ENCODE measurements at regions not wholly inside any gene's neighbourhood (a gene's known extent, or its start where the extent isn't known, plus 50 kb on each side); places are given as distances from the start of the nearest gene placed in this dataset.

DNA sequence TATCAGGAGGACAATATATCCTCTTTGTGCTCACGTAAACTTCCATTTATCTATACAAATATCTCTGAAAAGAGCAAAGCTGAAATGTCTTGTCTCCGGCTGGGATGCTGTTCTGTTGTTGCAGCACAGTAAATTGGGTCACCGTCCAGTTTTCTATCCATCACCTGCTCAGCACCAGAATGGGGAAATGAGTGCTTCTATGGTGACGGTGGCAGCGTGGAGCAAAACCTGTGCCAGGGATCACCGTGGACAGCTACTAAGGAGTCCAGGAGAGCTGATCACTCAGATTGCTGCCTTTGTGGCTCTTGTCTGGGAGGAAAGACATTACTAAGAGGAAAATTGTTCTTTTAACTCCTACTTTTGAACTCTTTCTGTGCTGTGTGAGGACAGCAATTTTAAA, 531.6 kb downstream of the PSAT1 start:
- peaks cover 0 to 1% (median 0%) of the 10 kb centered on the region in 3 donors for H3K27me3 Mint-ChIP-seq (ENCODE audit: low read depth in 3 of 3)
- Histone ChIP-seq H3K9me3 (replicated peaks in 1 of 2; ENCODE audit: control insufficient read depth in 1 of 2, insufficient read depth in 1 of 2, low read length in 2 of 2) (no peaks in the 10 kb centered on the region), H4K20me1 (ENCODE audit: insufficient read depth, low read length) (no peaks in the 10 kb centered on the region), H3K27ac (ENCODE audit: low read depth in 1 of 2, low read length in 2 of 2) (no peak overlapping the region), H3K79me2 (ENCODE audit: insufficient read depth, low read length) (no peaks in the 10 kb centered on the region), H3K9ac (ENCODE audit: insufficient read depth, low read length, poor library complexity, severe bottlenecking) (no peak overlapping the region), H3K4me1 (ENCODE audit: control insufficient read depth in 1 of 2, insufficient read depth in 2 of 2, low read length in 2 of 2) (no peaks in the 10 kb centered on the region), H3K27me3 (ENCODE audit: control insufficient read depth in 2 of 2, insufficient read depth in 2 of 2, low read length in 2 of 2) (no peaks in the 10 kb centered on the region), H2AFZ (ENCODE audit: insufficient read depth, low read depth, low read length, poor library complexity, severe bottlenecking) (no peak overlapping the region), H3K36me3 (replicated peaks in 1 of 2; ENCODE audit: control insufficient read depth in 1 of 2, insufficient read depth in 2 of 2, low read length in 2 of 2) (no peaks in the 10 kb centered on the region), H3K4me3 (replicated peaks in 1 of 3; ENCODE audit: low read depth in 2 of 3, low read length in 3 of 3) (no peak overlapping the region), H3K4me2 (replicated peaks; ENCODE audit: extremely low read depth, low read length, poor library complexity, severe bottlenecking) (no peak overlapping the region)
- no peak overlapping the region for H3K4me3 Mint-ChIP-seq
- H3K4me1 Mint-ChIP-seq, result no peaks in the 10 kb centered on the region
- intact Hi-C loops (cut with micrococcal nuclease), result no loop called here
- WGBS (ENCODE audit: insufficient coverage), result no CpG with 5 or more reads among the region's 6 CpGs
- TF ChIP-seq, protein P1, sequence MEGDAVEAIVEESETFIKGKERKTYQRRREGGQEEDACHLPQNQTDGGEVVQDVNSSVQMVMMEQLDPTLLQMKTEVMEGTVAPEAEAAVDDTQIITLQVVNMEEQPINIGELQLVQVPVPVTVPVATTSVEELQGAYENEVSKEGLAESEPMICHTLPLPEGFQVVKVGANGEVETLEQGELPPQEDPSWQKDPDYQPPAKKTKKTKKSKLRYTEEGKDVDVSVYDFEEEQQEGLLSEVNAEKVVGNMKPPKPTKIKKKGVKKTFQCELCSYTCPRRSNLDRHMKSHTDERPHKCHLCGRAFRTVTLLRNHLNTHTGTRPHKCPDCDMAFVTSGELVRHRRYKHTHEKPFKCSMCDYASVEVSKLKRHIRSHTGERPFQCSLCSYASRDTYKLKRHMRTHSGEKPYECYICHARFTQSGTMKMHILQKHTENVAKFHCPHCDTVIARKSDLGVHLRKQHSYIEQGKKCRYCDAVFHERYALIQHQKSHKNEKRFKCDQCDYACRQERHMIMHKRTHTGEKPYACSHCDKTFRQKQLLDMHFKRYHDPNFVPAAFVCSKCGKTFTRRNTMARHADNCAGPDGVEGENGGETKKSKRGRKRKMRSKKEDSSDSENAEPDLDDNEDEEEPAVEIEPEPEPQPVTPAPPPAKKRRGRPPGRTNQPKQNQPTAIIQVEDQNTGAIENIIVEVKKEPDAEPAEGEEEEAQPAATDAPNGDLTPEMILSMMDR (IDR thresholded peaks at IDR 0.05), result no peak
- H3K9me3 Mint-ChIP-seq, result peaks cover 0 to 2% (median 0%) of the 10 kb centered on the region in 7 donors
- no peaks in the 10 kb centered on the region for H3K36me3 Mint-ChIP-seq
- DNase-seq, result no peak
- no peak overlapping the region for H3K27ac Mint-ChIP-seq

DNA sequence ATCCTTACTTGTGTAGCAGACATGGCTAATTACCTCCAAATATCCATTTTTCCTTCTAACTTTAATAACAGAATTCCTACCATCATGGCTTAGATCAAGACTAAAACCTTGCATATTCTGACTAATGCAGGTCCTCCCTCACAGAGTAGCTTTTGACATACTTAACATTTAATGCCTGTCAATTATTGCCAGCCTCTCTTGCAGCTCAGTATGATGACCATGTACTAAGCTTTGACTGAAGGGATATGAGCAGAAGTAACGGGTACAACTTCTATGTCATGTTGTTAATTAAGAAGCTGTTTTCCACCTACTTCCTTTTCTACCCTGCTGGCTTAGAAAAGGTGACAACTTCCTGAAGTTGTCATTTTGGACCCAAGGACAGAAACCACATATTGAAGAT, 533.4 kb downstream of the PSAT1 start:
- Histone ChIP-seq H3K9ac (ENCODE audit: insufficient read depth, low read length, poor library complexity, severe bottlenecking) (no peak overlapping the region), H3K4me3 (replicated peaks in 1 of 3; ENCODE audit: low read depth in 2 of 3, low read length in 3 of 3) (no peak overlapping the region), H3K36me3 (replicated peaks in 1 of 2; ENCODE audit: control insufficient read depth in 1 of 2, insufficient read depth in 2 of 2, low read length in 2 of 2) (no peaks in the 10 kb centered on the region), H3K9me3 (replicated peaks in 1 of 2; ENCODE audit: control insufficient read depth in 1 of 2, insufficient read depth in 1 of 2, low read length in 2 of 2) (no peaks in the 10 kb centered on the region), H3K27ac (ENCODE audit: low read depth in 1 of 2, low read length in 2 of 2) (no peak overlapping the region), H2AFZ (ENCODE audit: insufficient read depth, low read depth, low read length, poor library complexity, severe bottlenecking) (no peak overlapping the region), H4K20me1 (ENCODE audit: insufficient read depth, low read length) (no peaks in the 10 kb centered on the region), H3K4me1 (ENCODE audit: control insufficient read depth in 1 of 2, insufficient read depth in 2 of 2, low read length in 2 of 2) (no peaks in the 10 kb centered on the region), H3K27me3 (ENCODE audit: control insufficient read depth in 2 of 2, insufficient read depth in 2 of 2, low read length in 2 of 2) (no peaks in the 10 kb centered on the region), H3K4me2 (replicated peaks; ENCODE audit: extremely low read depth, low read length, poor library complexity, severe bottlenecking) (no peak overlapping the region), H3K79me2 (ENCODE audit: insufficient read depth, low read length) (no peaks in the 10 kb centered on the region)
- Mint-ChIP-seq H3K4me3 (no peak overlapping the region), H3K36me3 (no peaks in the 10 kb centered on the region), H3K4me1 (no peaks in the 10 kb centered on the region), H3K27me3 (ENCODE audit: low read depth in 3 of 3) (peaks cover 0 to 1% (median 0%) of the 10 kb centered on the region in 3 donors), H3K9me3 (peaks cover 0 to 2% (median 0%) of the 10 kb centered on the region in 7 donors), H3K27ac (no peak overlapping the region)
- DNase-seq, result no peak
- no CpG with 5 or more reads among the region's 1 CpG for WGBS (ENCODE audit: insufficient coverage)
- TF ChIP-seq, protein P1 (IDR thresholded peaks at IDR 0.05), result no peak
- intact Hi-C loops (cut with micrococcal nuclease), result loop anchor here in 1 of 2 donors (5.0 kb wide), 1 partner anchor 248 kb away; no protein-coding TSS in a partner anchor

Data from CD14-positive monocyte (primary cell).